ENCODE measurements at regions not wholly inside any gene's neighbourhood (a gene's known extent, or its start where the extent isn't known, plus 50 kb on each side); places are given as distances from the start of the nearest gene placed in this dataset.

DNA sequence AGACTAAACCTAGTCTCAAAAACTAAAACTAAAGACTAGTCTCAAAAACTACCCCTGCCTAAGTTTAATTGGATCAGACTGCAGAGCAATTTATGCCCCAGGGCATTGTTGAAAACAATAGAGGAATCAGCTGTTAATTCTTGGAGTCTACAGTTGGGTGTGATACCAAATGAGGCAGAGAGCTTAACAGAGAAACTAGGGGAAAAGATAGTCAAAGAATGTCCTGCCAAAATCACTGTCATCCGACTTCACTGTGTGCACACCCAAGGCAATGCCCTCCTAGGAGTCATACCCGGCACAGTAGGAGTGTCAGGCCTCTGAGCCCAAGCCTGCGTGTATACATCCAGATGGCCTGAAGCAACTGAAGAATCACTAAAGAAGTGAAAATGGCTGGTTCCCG, 90.5 kb upstream of the TOMM7 start:
- no peak for TF ChIP-seq POLR2AphosphoS5 (IDR thresholded peaks at IDR 0.05; ENCODE audit: borderline replicate concordance, low read depth, low read length)
- TF ChIP-seq EZH2 (IDR thresholded peaks at IDR 0.05), result no peak
- TF ChIP-seq FOXP2 (optimal IDR thresholded peaks at IDR 0.05; ENCODE audit: control extremely low read depth, extremely low read length, insufficient read depth), result no peak
